ENCODE measurements at regions not wholly inside any gene's neighbourhood (a gene's known extent, or its start where the extent isn't known, plus 50 kb on each side); places are given as distances from the start of the nearest gene placed in this dataset.

DNA sequence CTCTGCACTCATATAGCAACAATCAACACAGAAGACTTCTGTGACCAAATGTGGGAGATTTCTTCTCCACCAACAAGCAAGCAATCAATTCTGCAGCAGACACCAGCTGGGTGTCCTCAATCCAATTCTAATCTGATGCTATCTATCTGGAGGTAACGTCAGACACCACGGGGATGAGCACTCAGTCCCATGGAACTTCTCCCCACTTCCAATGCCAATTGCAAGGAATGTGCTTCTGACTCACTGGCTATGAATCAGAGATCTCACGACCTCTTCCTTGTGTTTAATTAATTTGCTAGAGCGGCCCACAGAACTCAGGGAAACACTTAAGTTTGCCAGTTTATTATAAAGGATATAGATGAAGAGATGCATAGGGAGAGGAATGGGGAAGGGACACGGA lies 103.5 kb upstream of the SIRPG start:
- dilution Hi-C loops (cut with MboI; ENCODE audit: extremely low pct_ligation_motif_present, low sequenced_read_pairs) (no loop called here), intact Hi-C loops (cut with micrococcal nuclease) (no loop called here)
- Histone ChIP-seq H3K9ac (replicated peaks; ENCODE audit: extremely low read depth, insufficient read depth, low read length) (no peak overlapping the region), H3K27ac (ENCODE audit: insufficient read depth, low read depth, low read length) (no peak overlapping the region), H2AFZ (ENCODE audit: low read depth, low read length) (no peak overlapping the region), H3K4me1 (ENCODE audit: control insufficient read depth, extremely low read depth, insufficient read depth, low read length) (peaks cover 3% of the 10 kb centered on the region), H4K20me1 (replicated peaks; ENCODE audit: control insufficient read depth, extremely low read depth, insufficient read depth, low read length) (no peaks in the 10 kb centered on the region), H3K36me3 (ENCODE audit: control insufficient read depth in 2 of 2, extremely low read depth in 1 of 2, insufficient read depth in 2 of 2, low read length in 2 of 2) (no peaks in the 10 kb centered on the region), H3K9me1 (replicated peaks; ENCODE audit: control insufficient read depth, extremely low read depth, insufficient read depth, low read length) (no peaks in the 10 kb centered on the region), H3K9me3 (replicated peaks; ENCODE audit: control insufficient read depth, insufficient read depth, low read length) (no peaks in the 10 kb centered on the region), H3K4me3 (replicated peaks in 1 of 3; ENCODE audit: insufficient read depth in 1 of 3, low read depth in 1 of 3, low read length in 3 of 3) (no peak overlapping the region), H3K27me3 (ENCODE audit: control insufficient read depth in 2 of 2, insufficient read depth in 2 of 2, low read length in 2 of 2) (no peaks in the 10 kb centered on the region), H3K79me2 (ENCODE audit: control insufficient read depth, insufficient read depth, low read length) (no peaks in the 10 kb centered on the region), H3K4me2 (ENCODE audit: insufficient read depth, low read length) (no peak overlapping the region)
- peak; percentile 31 for DNase-seq (ENCODE audit: low read depth, low spot score)
- no TSS peak for BruUV-seq (replicated peaks)
- TF ChIP-seq GATA2 (IDR thresholded peaks at IDR 0.05; ENCODE audit: insufficient read depth, insufficient read length, low read depth, low read length) (peak; percentile 33), MAX (IDR thresholded peaks at IDR 0.05; ENCODE audit: insufficient read depth, insufficient read length) (no peak), FOS (IDR thresholded peaks at IDR 0.05; ENCODE audit: borderline replicate concordance, insufficient read depth, low read length) (peak; percentile 81)
- TF ChIP-seq, protein P1, sequence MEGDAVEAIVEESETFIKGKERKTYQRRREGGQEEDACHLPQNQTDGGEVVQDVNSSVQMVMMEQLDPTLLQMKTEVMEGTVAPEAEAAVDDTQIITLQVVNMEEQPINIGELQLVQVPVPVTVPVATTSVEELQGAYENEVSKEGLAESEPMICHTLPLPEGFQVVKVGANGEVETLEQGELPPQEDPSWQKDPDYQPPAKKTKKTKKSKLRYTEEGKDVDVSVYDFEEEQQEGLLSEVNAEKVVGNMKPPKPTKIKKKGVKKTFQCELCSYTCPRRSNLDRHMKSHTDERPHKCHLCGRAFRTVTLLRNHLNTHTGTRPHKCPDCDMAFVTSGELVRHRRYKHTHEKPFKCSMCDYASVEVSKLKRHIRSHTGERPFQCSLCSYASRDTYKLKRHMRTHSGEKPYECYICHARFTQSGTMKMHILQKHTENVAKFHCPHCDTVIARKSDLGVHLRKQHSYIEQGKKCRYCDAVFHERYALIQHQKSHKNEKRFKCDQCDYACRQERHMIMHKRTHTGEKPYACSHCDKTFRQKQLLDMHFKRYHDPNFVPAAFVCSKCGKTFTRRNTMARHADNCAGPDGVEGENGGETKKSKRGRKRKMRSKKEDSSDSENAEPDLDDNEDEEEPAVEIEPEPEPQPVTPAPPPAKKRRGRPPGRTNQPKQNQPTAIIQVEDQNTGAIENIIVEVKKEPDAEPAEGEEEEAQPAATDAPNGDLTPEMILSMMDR (IDR thresholded peaks at IDR 0.05; ENCODE audit: extremely low read depth in 1 of 2, insufficient read depth in 1 of 2, low read depth in 1 of 2, low read length in 2 of 2): no peak
- FAIRE-seq: no peak
- ChIA-PET POLR2A (no interaction called here), CTCF (interaction anchor here (0.6 to 0.9 kb wide), 2 partner anchors 252 to 255 kb away, joined by 3 read pairs; no protein-coding TSS in a partner anchor)

GRCh38 chr20:1758765-1759164 lies 101.2 kb upstream of the SIRPG start:
- no peaks in the 10 kb centered on the region for H3K79me2 ChIP-seq (ENCODE audit: control insufficient read depth, insufficient read depth, low read length)
- intact Hi-C loops (cut with micrococcal nuclease) (no loop called here), dilution Hi-C loops (cut with MboI; ENCODE audit: extremely low pct_ligation_motif_present, low sequenced_read_pairs) (no loop called here)
- CTCF ChIA-PET: interaction anchor here (2.0 kb wide), 1 partner anchor 18 kb away, joined by 10 read pairs; no protein-coding TSS in a partner anchor
- H3K4me2 ChIP-seq (ENCODE audit: insufficient read depth, low read length): no peak overlapping the region
- POLR2A ChIA-PET: no interaction called here
- H3K27ac ChIP-seq (ENCODE audit: insufficient read depth, low read depth, low read length): no peak overlapping the region
- no peak overlapping the region for H2AFZ ChIP-seq (ENCODE audit: low read depth, low read length)
- FAIRE-seq (no peak), DNase-seq (ENCODE audit: low read depth, low spot score) (no peak)
- H3K27me3 ChIP-seq (ENCODE audit: control insufficient read depth in 2 of 2, insufficient read depth in 2 of 2, low read length in 2 of 2): peaks cover 2 to 6% of the 10 kb centered on the region in 2 experiments
- no peak overlapping the region for H3K4me3 ChIP-seq (replicated peaks in 1 of 3; ENCODE audit: insufficient read depth in 1 of 3, low read depth in 1 of 3, low read length in 3 of 3)
- no peaks in the 10 kb centered on the region for H3K36me3 ChIP-seq (ENCODE audit: control insufficient read depth in 2 of 2, extremely low read depth in 1 of 2, insufficient read depth in 2 of 2, low read length in 2 of 2)
- BruUV-seq (replicated peaks): no TSS peak
- H3K9me3 ChIP-seq (replicated peaks; ENCODE audit: control insufficient read depth, insufficient read depth, low read length): no peaks in the 10 kb centered on the region
- TF ChIP-seq MAX (IDR thresholded peaks at IDR 0.05; ENCODE audit: insufficient read depth, insufficient read length) (no peak), EZH2 (IDR thresholded peaks at IDR 0.05; ENCODE audit: borderline replicate concordance, low read depth, low read length, severe bottlenecking) (no peak), POLR2A (IDR thresholded peaks at IDR 0.05; ENCODE audit: low read depth, low read length) (no peak)
- H3K9ac ChIP-seq (replicated peaks; ENCODE audit: extremely low read depth, insufficient read depth, low read length): no peak overlapping the region
- H3K4me1 ChIP-seq (ENCODE audit: control insufficient read depth, extremely low read depth, insufficient read depth, low read length): peaks cover 3% of the 10 kb centered on the region
- H4K20me1 ChIP-seq (replicated peaks; ENCODE audit: control insufficient read depth, extremely low read depth, insufficient read depth, low read length): no peaks in the 10 kb centered on the region
- no peaks in the 10 kb centered on the region for H3K9me1 ChIP-seq (replicated peaks; ENCODE audit: control insufficient read depth, extremely low read depth, insufficient read depth, low read length)

All from endothelial cell of umbilical vein (primary cell).